ENCODE measurements at regions not wholly inside any gene's neighbourhood (a gene's known extent, or its start where the extent isn't known, plus 50 kb on each side); places are given as distances from the start of the nearest gene placed in this dataset.

GRCh38 chr3:27022096-27022761, 347.0 kb downstream of the NEK10 start:
- H2AFZ ChIP-seq (ENCODE audit: low read length): no peak overlapping the region; the same call in 1 of the 2 replicates
- no peaks in the 10 kb centered on the region for H3F3A ChIP-seq (ENCODE audit: insufficient read depth, low read length)
- H3K27me3 ChIP-seq (replicated peaks; ENCODE audit: insufficient read depth, low read length): no peaks in the 10 kb centered on the region
- no peaks in the 10 kb centered on the region for H3K9me2 ChIP-seq (replicated peaks; ENCODE audit: insufficient read depth, low read length)
- no peak overlapping the region for H3K4me3 ChIP-seq (ENCODE audit: low read length)
- H3K79me2 ChIP-seq (ENCODE audit: low read length): no peaks in the 10 kb centered on the region
- no peak for DNase-seq
- peak; percentile 45 for TF ChIP-seq CTCF (IDR thresholded peaks at IDR 0.05; ENCODE audit: low read length)
- no peak for TF ChIP-seq EZH2phosphoT487 (IDR thresholded peaks at IDR 0.05; ENCODE audit: low read length)
- no peak overlapping the region for H3K4me2 ChIP-seq (ENCODE audit: low read depth, low read length)
- H3K27ac ChIP-seq (ENCODE audit: low read length): no peak overlapping the region
- H4K20me1 ChIP-seq (ENCODE audit: insufficient read depth, low read length): no peaks in the 10 kb centered on the region
- H3K36me3 ChIP-seq (replicated peaks; ENCODE audit: insufficient read depth, low read length): no peaks in the 10 kb centered on the region
- no peaks in the 10 kb centered on the region for H3K9me3 ChIP-seq (replicated peaks; ENCODE audit: insufficient read depth, low read length)
- peaks cover 30% of the 10 kb centered on the region for H3K4me1 ChIP-seq (ENCODE audit: low read length)
- H3K9ac ChIP-seq (ENCODE audit: low read length): no peak overlapping the region

DNA sequence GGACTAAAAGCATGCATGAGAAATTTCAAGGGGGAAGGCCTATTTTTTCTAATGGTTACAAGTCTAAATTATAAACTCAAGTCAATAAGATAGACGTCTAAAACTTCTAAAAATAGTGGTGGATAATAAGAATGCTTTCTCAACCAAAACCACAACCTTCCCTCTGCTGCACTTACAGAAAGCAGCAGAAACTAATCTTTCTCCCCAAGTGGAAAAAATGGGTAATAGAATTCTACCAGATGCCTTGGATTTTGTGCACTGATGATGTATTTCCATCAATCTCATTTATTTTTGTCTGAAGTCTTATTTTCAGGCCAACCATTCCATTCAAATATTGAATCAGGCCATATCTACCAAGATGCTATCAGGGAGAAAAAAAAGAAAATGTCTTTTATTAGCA, 344.7 kb downstream of the NEK10 start:
- Histone ChIP-seq H3K4me2 (ENCODE audit: low read depth, low read length) (peak overlapping the region; percentile 28), H3F3A (ENCODE audit: insufficient read depth, low read length) (no peaks in the 10 kb centered on the region), H3K4me1 (ENCODE audit: low read length) (peaks cover 30% of the 10 kb centered on the region), H2AFZ (ENCODE audit: low read length) (no peak overlapping the region), H3K27ac (ENCODE audit: low read length) (peak overlapping the region; percentile 5; the same call in 1 of the 2 replicates), H3K79me2 (ENCODE audit: low read length) (no peaks in the 10 kb centered on the region), H3K9me3 (replicated peaks; ENCODE audit: insufficient read depth, low read length) (no peaks in the 10 kb centered on the region), H3K9me2 (replicated peaks; ENCODE audit: insufficient read depth, low read length) (no peaks in the 10 kb centered on the region), H3K4me3 (ENCODE audit: low read length) (no peak overlapping the region), H3K27me3 (replicated peaks; ENCODE audit: insufficient read depth, low read length) (no peaks in the 10 kb centered on the region), H4K20me1 (ENCODE audit: insufficient read depth, low read length) (no peaks in the 10 kb centered on the region), H3K9ac (ENCODE audit: low read length) (no peak overlapping the region), H3K36me3 (replicated peaks; ENCODE audit: insufficient read depth, low read length) (no peaks in the 10 kb centered on the region)
- TF ChIP-seq EZH2 (optimal IDR thresholded peaks at IDR 0.05; ENCODE audit: low read depth, low read length): no peak
- TF ChIP-seq CTCF (IDR thresholded peaks at IDR 0.05; ENCODE audit: low read length): no peak
- no peak for TF ChIP-seq EZH2phosphoT487 (IDR thresholded peaks at IDR 0.05; ENCODE audit: low read length)
- DNase-seq: peak; percentile 44

DNA sequence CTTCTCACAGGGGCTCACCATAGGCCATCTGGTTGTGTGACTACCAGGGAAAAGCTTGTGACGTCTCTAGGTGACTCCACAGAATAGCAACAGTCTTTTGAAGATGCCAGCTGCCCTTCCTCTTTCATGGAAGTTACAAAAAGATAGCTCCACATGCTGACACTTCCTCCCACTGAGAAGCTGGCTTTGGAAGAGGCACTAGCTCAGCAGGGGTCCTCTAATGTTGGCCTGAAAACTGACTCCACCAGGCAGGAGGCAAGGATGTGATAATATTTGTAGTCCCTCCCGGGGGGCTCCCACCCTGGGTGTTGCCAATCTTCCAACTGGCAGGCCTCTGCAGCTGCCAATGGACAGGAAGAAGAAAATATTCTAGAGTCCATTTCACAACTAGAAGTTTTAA, 343.5 kb downstream of the NEK10 start:
- TF ChIP-seq EZH2phosphoT487 (IDR thresholded peaks at IDR 0.05; ENCODE audit: low read length): no peak
- TF ChIP-seq EZH2 (optimal IDR thresholded peaks at IDR 0.05; ENCODE audit: low read depth, low read length): no peak
- TF ChIP-seq CTCF (IDR thresholded peaks at IDR 0.05; ENCODE audit: low read length): no peak
- no peak for DNase-seq

More for the DNA sequence above, 343.5 kb downstream of the NEK10 start:
- Histone ChIP-seq H3K79me2 (ENCODE audit: low read length) (no peaks in the 10 kb centered on the region), H3K4me2 (ENCODE audit: low read depth, low read length) (no peak overlapping the region), H3K4me1 (ENCODE audit: low read length) (peaks cover 30% of the 10 kb centered on the region), H3K4me3 (ENCODE audit: low read length) (no peak overlapping the region), H3K9me2 (replicated peaks; ENCODE audit: insufficient read depth, low read length) (no peaks in the 10 kb centered on the region), H3K9ac (ENCODE audit: low read length) (no peak overlapping the region), H3K9me3 (replicated peaks; ENCODE audit: insufficient read depth, low read length) (no peaks in the 10 kb centered on the region), H3K27ac (ENCODE audit: low read length) (no peak overlapping the region), H3K36me3 (replicated peaks; ENCODE audit: insufficient read depth, low read length) (no peaks in the 10 kb centered on the region), H2AFZ (ENCODE audit: low read length) (no peak overlapping the region), H3K27me3 (replicated peaks; ENCODE audit: insufficient read depth, low read length) (no peaks in the 10 kb centered on the region), H4K20me1 (ENCODE audit: insufficient read depth, low read length) (no peaks in the 10 kb centered on the region), H3F3A (ENCODE audit: insufficient read depth, low read length) (no peaks in the 10 kb centered on the region)

All from MM.1S (cell line).